Heart right ventricle (tissue), 16 donors: ENCODE measurements at regions not wholly inside any gene's neighbourhood (a gene's known extent, or its start where the extent isn't known, plus 50 kb on each side); places are given as distances from the start of the nearest gene placed in this dataset.

Experiments used
- ATAC-seq, 8 donors: fragments of 200-7000 bp; cut with Tn5 transposase; one replicate each; pipeline ENCODE4 v1.9.1; 2020; ENCODE audit warnings: mild to moderate bottlenecking in 8 of 8, moderate library complexity in 8 of 8, moderate number of reproducible peaks in 1 of 8
- DNase-seq, 2 donors: peaks; one replicate each; pipeline ENCODE4 v3.0.0-alpha.2; 2020
- H3K27ac ChIP-seq, 10 donors: fragments of 200-600 bp; sonication (generic) in 2 of 10; one replicate each; pipeline versions ENCODE4 v1.5.0 to v1.8.0; 2020 to 2022; ENCODE audit warnings: mild to moderate bottlenecking in 3 of 10
- H3K27me3 ChIP-seq, 7 donors: fragments of 200-600 bp; one replicate each; pipeline ENCODE4 v1.8.0; 2021 to 2022; ENCODE audit warnings: mild to moderate bottlenecking in 2 of 7
- H3K36me3 ChIP-seq, 9 donors: fragments of 200-600 bp; sonication (generic) in 1 of 9; one replicate each; pipeline versions ENCODE4 v1.5.0 to v1.8.0; 2020 to 2022; ENCODE audit warnings: mild to moderate bottlenecking in 2 of 9
- H3K4me1 ChIP-seq, 9 donors: fragments of 200-600 bp; sonication (generic) in 1 of 9; one replicate each; pipeline versions ENCODE4 v1.5.0 to v1.8.0; 2020 to 2022; ENCODE audit warnings: mild to moderate bottlenecking in 4 of 9
- H3K4me3 ChIP-seq, 10 donors: fragments of 200-600 bp; sonication (generic) in 2 of 10; one replicate each; pipeline versions ENCODE4 v1.5.0 to v1.8.0; 2020 to 2022; ENCODE audit warnings: mild to moderate bottlenecking in 7 of 10, moderate library complexity in 2 of 10
- H3K9me3 ChIP-seq, 11 donors: fragments of 200-600 bp in 10 of 11; sonication (generic) in 2 of 11; one replicate each; pipeline versions ENCODE4 v1.5.0 to v1.8.0; 2013 to 2022; ENCODE audit warnings: mild to moderate bottlenecking in 2 of 11, control low read depth in 1 of 11, moderate library complexity in 1 of 11
- WGBS, 2 donors: extraction: QIAGEN DNeasy Blood & Tissue Kit; methylation state at CpG; one replicate each; pipeline ENCODE4 v1.1.7; 2013; ENCODE audit warnings: inconsistent platforms in 1 of 2; 5-methylcytosine and 5-hydroxymethylcytosine counted together
- intact Hi-C, 10 donors: fragments of 100-400 bp; cut with DNase I; formaldehyde crosslinking; loops; one replicate each; pipeline versions ENCODE4 v1.11.1 to v1.14.2; 2022
- TF ChIP-seq, protein P1 (sequence below), 9 donors: fragments of 200-600 bp; sonication (generic) in 2 of 9; IDR thresholded peaks; one replicate each; pipeline versions ENCODE4 v1.5.0 to v1.8.0; 2021 to 2022; ENCODE audit warnings: antibody characterized with exemption in 9 of 9, mild to moderate bottlenecking in 5 of 9, moderate library complexity in 1 of 9
- donor health status: Arrhythmogenic right ventricular cardiomyopathy.
- donor health status: ischemic (EF 13 %, LVEDD 7.1; RV severe dilation, severe dysfunction).
- donor health status: healthy with polysubstance abuse.
- donor health status: DM: no; HTN: yes; CAD: no.
- donor health status: DM: no; HTN: no; CAD: no.
- donor health status: ischemic (EF 25% LVEDD 6.9; RV normal size, moderate dysfunction).
- donor health status: ischemic (EF 25% LVEDD 5.7; RV mildly dilated, moderate dysfunction).
- donor health status: healthy.
- donor health status: DM: yes; HTN: yes; CAD: no.
- donor health status: Ischemic cardiomyopathy.
- donor health status: ischemic (EF 35%, LVEDD 5.7; RV mildly dilated, moderate dysfunction).
- donor health status: nonischemic (EF 11% LVEDD 7.7; RV severe dilation, severe dysfunction).
- donor health status: DM: yes; HTN: yes; CAD: no.
- donor health status: PGD.
- donor health status: ischemic (EF 29% LVEDD 5.4; RV normal size, mild dysfunction).
- donor health status: nonischemic (EF 23%, LVEDD 6.1; RV moderate dilation, normal function).

DNA sequence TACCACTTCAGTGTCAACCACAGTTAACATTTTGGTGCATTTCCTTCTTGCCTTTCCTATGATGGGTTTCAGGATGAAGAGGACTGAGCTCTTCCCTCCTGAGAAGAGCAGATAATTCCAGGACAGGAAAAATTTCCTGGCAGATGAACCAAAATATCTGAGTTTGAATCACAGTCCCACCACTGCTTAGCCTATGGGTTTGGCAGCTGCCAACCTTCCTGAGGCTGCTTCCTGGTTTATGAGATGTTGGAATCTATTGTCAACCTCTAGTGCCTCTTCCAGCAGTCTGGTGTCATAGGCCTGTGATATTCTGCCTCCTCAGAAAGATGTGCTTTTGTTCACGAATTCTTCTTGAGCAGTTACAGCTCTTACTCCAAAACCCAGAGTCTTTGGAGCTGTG, 197.4 kb upstream of the FRMD6 start:
- no peak for ATAC-seq
- TF ChIP-seq, protein P1, sequence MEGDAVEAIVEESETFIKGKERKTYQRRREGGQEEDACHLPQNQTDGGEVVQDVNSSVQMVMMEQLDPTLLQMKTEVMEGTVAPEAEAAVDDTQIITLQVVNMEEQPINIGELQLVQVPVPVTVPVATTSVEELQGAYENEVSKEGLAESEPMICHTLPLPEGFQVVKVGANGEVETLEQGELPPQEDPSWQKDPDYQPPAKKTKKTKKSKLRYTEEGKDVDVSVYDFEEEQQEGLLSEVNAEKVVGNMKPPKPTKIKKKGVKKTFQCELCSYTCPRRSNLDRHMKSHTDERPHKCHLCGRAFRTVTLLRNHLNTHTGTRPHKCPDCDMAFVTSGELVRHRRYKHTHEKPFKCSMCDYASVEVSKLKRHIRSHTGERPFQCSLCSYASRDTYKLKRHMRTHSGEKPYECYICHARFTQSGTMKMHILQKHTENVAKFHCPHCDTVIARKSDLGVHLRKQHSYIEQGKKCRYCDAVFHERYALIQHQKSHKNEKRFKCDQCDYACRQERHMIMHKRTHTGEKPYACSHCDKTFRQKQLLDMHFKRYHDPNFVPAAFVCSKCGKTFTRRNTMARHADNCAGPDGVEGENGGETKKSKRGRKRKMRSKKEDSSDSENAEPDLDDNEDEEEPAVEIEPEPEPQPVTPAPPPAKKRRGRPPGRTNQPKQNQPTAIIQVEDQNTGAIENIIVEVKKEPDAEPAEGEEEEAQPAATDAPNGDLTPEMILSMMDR (IDR thresholded peaks at IDR 0.05), result no peak
- H3K4me3 ChIP-seq, result no peak overlapping the region
- WGBS, 2 donors, result 78 to 86% methylated on average over 1 of the region's 1 CpG
- H3K27me3 ChIP-seq, result no peaks in the 10 kb centered on the region
- no peak for DNase-seq
- intact Hi-C loops, result no loop called here
- peaks cover 0 to 5% (median 1%) of the 10 kb centered on the region in 9 donors for H3K4me1 ChIP-seq
- no peaks in the 10 kb centered on the region for H3K9me3 ChIP-seq
- H3K36me3 ChIP-seq, result no peaks in the 10 kb centered on the region
- H3K27ac ChIP-seq, result no peak overlapping the region

DNA sequence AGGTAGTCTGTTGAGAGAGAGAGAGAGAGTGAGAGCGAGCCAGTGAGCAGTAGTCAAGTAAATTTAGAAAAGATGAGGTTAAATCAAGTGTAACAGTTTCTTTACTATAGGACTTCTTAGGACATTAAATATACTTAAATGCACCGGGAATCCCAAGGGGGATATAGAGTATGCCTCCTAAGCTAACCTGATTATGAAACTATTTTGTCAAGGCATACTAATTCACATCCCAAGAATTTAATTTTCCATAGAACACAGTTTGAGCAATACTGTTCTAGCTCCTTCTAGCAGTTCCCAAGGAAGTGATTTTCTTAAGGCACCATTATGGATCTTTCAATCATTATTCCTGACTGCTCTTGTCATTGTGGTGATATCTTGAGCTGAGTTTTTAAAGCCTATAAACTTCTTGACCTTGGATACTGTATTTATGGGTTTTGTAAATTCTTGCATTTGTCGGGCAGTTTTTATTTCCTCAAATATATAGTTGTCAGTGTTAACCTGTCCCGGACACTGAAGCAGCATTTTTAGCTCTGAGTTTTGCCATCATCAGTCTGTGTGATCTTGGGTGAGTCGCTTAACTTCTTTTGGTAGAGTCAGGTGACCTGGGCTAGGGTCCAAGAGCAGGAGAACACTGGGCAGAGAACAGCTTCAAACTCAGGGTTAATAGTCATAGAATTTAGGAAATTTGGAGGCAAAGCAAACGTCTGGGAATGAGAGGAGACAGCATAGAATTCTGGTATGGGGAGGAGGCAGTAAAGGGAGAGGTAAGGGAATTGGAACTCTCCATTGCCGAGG, 196.5 kb upstream of the FRMD6 start:
- Histone ChIP-seq H3K27ac (no peak overlapping the region), H3K4me1 (no peaks in the 10 kb centered on the region), H3K36me3 (no peaks in the 10 kb centered on the region), H3K4me3 (no peak overlapping the region), H3K9me3 (no peaks in the 10 kb centered on the region), H3K27me3 (no peaks in the 10 kb centered on the region)
- TF ChIP-seq, protein P1 (IDR thresholded peaks at IDR 0.05), result no peak
- intact Hi-C loops, result no loop called here
- WGBS, 2 donors, result 81 to 85% methylated on average over 7 of the region's 7 CpGs
- no peak for ATAC-seq
- DNase-seq, result no peak

DNA sequence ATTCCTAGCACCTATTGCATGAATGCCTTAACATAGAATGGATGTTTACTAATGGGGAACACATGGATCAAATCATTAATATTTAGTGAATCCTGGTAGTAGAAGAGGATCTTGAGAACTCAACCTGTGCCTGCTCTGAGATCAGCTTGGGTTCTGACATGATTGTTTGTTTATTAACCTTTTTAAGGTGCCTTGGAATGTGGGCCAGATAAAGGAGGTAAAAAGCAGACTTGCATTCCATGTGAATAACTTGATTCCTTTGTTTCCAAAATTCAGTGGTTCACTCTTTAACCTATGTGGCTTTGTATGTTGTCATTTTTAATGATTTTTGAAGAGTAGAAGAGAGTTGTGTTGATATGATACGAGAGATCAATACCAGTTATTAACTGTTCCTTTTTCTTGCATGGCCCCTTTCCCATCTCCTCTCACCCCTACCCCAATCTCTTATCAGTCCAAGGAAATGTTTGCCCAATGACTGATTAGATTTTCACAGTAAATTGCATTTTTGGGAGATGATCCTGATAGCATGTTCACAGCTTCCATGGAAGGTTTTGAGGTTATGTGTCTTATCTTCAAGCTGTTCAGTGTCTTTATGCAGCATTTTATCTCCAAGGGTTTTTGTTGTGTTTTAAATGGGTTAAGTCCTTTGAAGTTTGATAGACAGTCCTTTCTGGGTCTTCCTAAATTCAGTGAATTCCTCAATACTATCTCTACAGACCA, 193.7 kb upstream of the FRMD6 start:
- Histone ChIP-seq H3K27me3 (no peaks in the 10 kb centered on the region), H3K27ac (no peak overlapping the region), H3K36me3 (no peaks in the 10 kb centered on the region), H3K9me3 (no peaks in the 10 kb centered on the region), H3K4me3 (no peak overlapping the region), H3K4me1 (no peaks in the 10 kb centered on the region)
- WGBS, 2 donors, result 45 to 94% methylated on average over 1 of the region's 1 CpG
- DNase-seq (no peak), ATAC-seq (no peak)
- TF ChIP-seq, protein P1 (IDR thresholded peaks at IDR 0.05), result no peak
- intact Hi-C loops, result no loop called here

DNA sequence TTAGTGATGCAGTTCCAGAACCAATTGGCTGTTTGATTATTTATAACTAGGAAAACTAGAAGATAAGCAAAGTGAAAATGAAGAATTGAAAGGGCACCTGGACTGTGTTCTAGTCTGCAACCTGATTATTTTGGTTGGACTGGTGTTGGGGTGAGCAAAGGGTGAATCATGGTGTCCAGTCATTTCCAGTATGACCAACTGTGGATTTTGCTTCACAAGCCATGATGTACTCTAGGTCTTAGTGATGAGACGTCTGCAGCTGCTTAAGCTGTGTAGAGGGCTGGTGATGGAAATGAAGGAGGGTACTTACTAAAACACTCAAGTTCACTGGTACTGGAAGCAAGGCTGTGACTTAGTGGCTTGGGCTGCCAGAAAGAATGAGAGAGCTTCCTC, 193.2 kb upstream of the FRMD6 start:
- WGBS, 2 donors, result 79 to 92% methylated on average over 1 of the region's 1 CpG
- TF ChIP-seq, protein P1 (IDR thresholded peaks at IDR 0.05), result no peak
- no peaks in the 10 kb centered on the region for H3K36me3 ChIP-seq
- no peak overlapping the region for H3K27ac ChIP-seq
- no peak for DNase-seq
- no peaks in the 10 kb centered on the region for H3K27me3 ChIP-seq
- H3K9me3 ChIP-seq, result no peaks in the 10 kb centered on the region
- H3K4me3 ChIP-seq, result no peak overlapping the region
- intact Hi-C loops, result no loop called here
- ATAC-seq, result no peak
- no peaks in the 10 kb centered on the region for H3K4me1 ChIP-seq
